Parathyroid adenoma (tissue), 2 donors: ENCODE measurements at regions not wholly inside any gene's neighbourhood (a gene's known extent, or its start where the extent isn't known, plus 50 kb on each side); places are given as distances from the start of the nearest gene placed in this dataset.
"Not testable (repeated sequence)": the region's sequence is repeated elsewhere in the genome, so short reads cannot be mapped to it uniquely, and the experiment has no call there.

Source experiments
- H2AFZ ChIP-seq: fragments of 300-600 bp; sonication (generic); one replicate; pipeline ENCODE4 v1.7.0; 2017; ENCODE audit warnings: antibody characterized with exemption, mild to moderate bottlenecking
- H3K27ac ChIP-seq: fragments of 300-600 bp; sonication (generic); one replicate; pipeline ENCODE4 v1.7.0; 2017
- H3K27me3 ChIP-seq: fragments of 300-600 bp; sonication (generic); one replicate; pipeline ENCODE4 v1.7.0; 2017; ENCODE audit warnings: low read length; ENCODE audit not compliant: control insufficient read depth, insufficient read depth
- H3K36me3 ChIP-seq: fragments of 300-600 bp; sonication (generic); one replicate; pipeline ENCODE4 v1.7.0; 2017; ENCODE audit warnings: low read length; ENCODE audit not compliant: control insufficient read depth, insufficient read depth
- H3K4me1 ChIP-seq: fragments of 300-600 bp; sonication (generic); one replicate; pipeline ENCODE4 v1.7.0; 2017; ENCODE audit warnings: control low read depth
- H3K4me2 ChIP-seq: fragments of 300-600 bp; sonication (generic); one replicate; pipeline ENCODE4 v1.7.0; 2017; ENCODE audit warnings: low read length
- H3K4me3 ChIP-seq: fragments of 300-600 bp; sonication (generic); one replicate; pipeline ENCODE4 v1.7.0; 2017; ENCODE audit warnings: low read depth, low read length
- H3K79me2 ChIP-seq: fragments of 300-600 bp; sonication (generic); one replicate; pipeline ENCODE4 v1.7.0; 2017; ENCODE audit warnings: control low read depth
- H3K9ac ChIP-seq: fragments of 300-600 bp; sonication (generic); one replicate; pipeline ENCODE4 v1.7.0; 2017; ENCODE audit warnings: mild to moderate bottlenecking
- H3K9me3 ChIP-seq: fragments of 300-600 bp; sonication (generic); one replicate; pipeline ENCODE4 v1.7.0; 2017; ENCODE audit warnings: low read length; ENCODE audit not compliant: control insufficient read depth
- donor health status: primary hyperparathyroidism.

GRCh38 chr16:46395391-46395921, 225.7 kb downstream of the SHCBP1 start:
- not testable (repeated sequence) for H3K36me3 ChIP-seq, H3K79me2 ChIP-seq, H3K4me3 ChIP-seq, H3K27ac ChIP-seq, H3K4me2 ChIP-seq, H3K27me3 ChIP-seq, H3K9me3 ChIP-seq, H3K4me1 ChIP-seq, H3K9ac ChIP-seq, H2AFZ ChIP-seq

- not testable (repeated sequence) for H3K4me2 ChIP-seq
Observed at GRCh38 chr16:46394963-46395362, 226.2 kb downstream of the SHCBP1 start.

GRCh38 chr16:46394149-46394548, 227.0 kb downstream of the SHCBP1 start:
- not testable (repeated sequence) for H3K4me2 ChIP-seq, H3K27ac ChIP-seq, H3K79me2 ChIP-seq, H3K4me3 ChIP-seq, H3K4me1 ChIP-seq, H2AFZ ChIP-seq, H3K27me3 ChIP-seq, H3K9ac ChIP-seq, H3K9me3 ChIP-seq, H3K36me3 ChIP-seq

More at GRCh38 chr16:46394963-46395362, 226.2 kb downstream of the SHCBP1 start:
- H3K27me3 ChIP-seq, H3K79me2 ChIP-seq, H3K9me3 ChIP-seq, H3K36me3 ChIP-seq, H3K9ac ChIP-seq, H3K27ac ChIP-seq, H2AFZ ChIP-seq, H3K4me3 ChIP-seq, H3K4me1 ChIP-seq: not testable (repeated sequence)

GRCh38 chr16:46392930-46393722, 228.1 kb downstream of the SHCBP1 start:
- H3K79me2 ChIP-seq, H3K27ac ChIP-seq, H3K9ac ChIP-seq, H3K4me2 ChIP-seq, H3K4me3 ChIP-seq, H3K36me3 ChIP-seq, H3K4me1 ChIP-seq, H3K27me3 ChIP-seq, H3K9me3 ChIP-seq, H2AFZ ChIP-seq: not testable (repeated sequence)

GRCh38 chr16:46390660-46391462, 230.3 kb downstream of the SHCBP1 start:
- H2AFZ ChIP-seq, H3K9me3 ChIP-seq, H3K27me3 ChIP-seq, H3K36me3 ChIP-seq, H3K4me2 ChIP-seq, H3K79me2 ChIP-seq, H3K4me1 ChIP-seq, H3K4me3 ChIP-seq, H3K9ac ChIP-seq, H3K27ac ChIP-seq: not testable (repeated sequence)

GRCh38 chr16:46389561-46390041, 231.6 kb downstream of the SHCBP1 start:
- H2AFZ ChIP-seq, H3K36me3 ChIP-seq, H3K9me3 ChIP-seq, H3K4me3 ChIP-seq, H3K27ac ChIP-seq, H3K4me1 ChIP-seq, H3K4me2 ChIP-seq, H3K79me2 ChIP-seq, H3K9ac ChIP-seq, H3K27me3 ChIP-seq: not testable (repeated sequence)

GRCh38 chr16:46388939-46389491, 232.2 kb downstream of the SHCBP1 start:
- H3K4me2 ChIP-seq, H2AFZ ChIP-seq, H3K4me1 ChIP-seq, H3K9me3 ChIP-seq, H3K4me3 ChIP-seq, H3K9ac ChIP-seq, H3K36me3 ChIP-seq, H3K27me3 ChIP-seq, H3K27ac ChIP-seq, H3K79me2 ChIP-seq: not testable (repeated sequence)

GRCh38 chr16:46388354-46388753, 232.8 kb downstream of the SHCBP1 start:
- H2AFZ ChIP-seq, H3K36me3 ChIP-seq, H3K9me3 ChIP-seq, H3K9ac ChIP-seq, H3K27ac ChIP-seq, H3K79me2 ChIP-seq, H3K4me2 ChIP-seq, H3K27me3 ChIP-seq, H3K4me1 ChIP-seq, H3K4me3 ChIP-seq: not testable (repeated sequence)

GRCh38 chr16:46387720-46388119, 233.5 kb downstream of the SHCBP1 start:
- not testable (repeated sequence) for H3K27ac ChIP-seq, H3K36me3 ChIP-seq, H3K4me3 ChIP-seq, H3K9me3 ChIP-seq, H3K4me2 ChIP-seq, H3K79me2 ChIP-seq, H3K27me3 ChIP-seq, H2AFZ ChIP-seq, H3K4me1 ChIP-seq, H3K9ac ChIP-seq

GRCh38 chr16:46386805-46387620, 234.2 kb downstream of the SHCBP1 start:
- H3K4me2 ChIP-seq, H3K27ac ChIP-seq, H3K4me3 ChIP-seq, H3K4me1 ChIP-seq, H3K36me3 ChIP-seq, H3K9ac ChIP-seq, H3K27me3 ChIP-seq, H3K79me2 ChIP-seq, H3K9me3 ChIP-seq, H2AFZ ChIP-seq: not testable (repeated sequence)
